B cell (primary cell): ENCODE measurements at regions not wholly inside any gene's neighbourhood (a gene's known extent, or its start where the extent isn't known, plus 50 kb on each side); places are given as distances from the start of the nearest gene placed in this dataset.

Experiments used
- EZH2 ChIP-seq: IDR thresholded peaks from 2 replicates; pipeline ENCODE4 v1.6.1; 2012; ENCODE audit warnings: borderline replicate concordance, low read depth, mild to moderate bottlenecking, moderate library complexity, low read length; ENCODE audit not compliant: insufficient read depth, poor library complexity, severe bottlenecking
- TF ChIP-seq, protein P1 (sequence below): fragments of 200-600 bp; IDR thresholded peaks from one replicate; pipeline ENCODE4 v1.8.0; 2022; ENCODE audit warnings: antibody characterized with exemption, mild to moderate bottlenecking

DNA sequence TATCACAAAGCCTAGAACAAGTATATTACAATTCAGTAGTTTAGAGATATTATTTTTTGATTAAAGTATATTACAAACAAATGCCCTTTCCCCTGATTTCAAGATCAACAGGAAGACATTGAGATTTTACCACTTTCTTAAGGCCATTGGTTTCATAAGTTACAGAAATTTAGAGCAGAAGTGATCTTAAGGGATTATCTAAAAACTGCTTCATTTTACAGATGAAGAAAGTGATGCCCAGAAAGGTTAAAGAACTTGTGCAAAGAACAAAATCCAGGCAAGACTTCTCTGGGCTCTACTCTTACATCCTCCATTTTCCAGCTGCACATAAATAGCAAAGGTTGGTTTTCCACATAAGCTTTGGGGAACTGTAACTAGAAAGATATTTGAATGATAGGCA is 87.5 kb downstream of the DUSP6 start:
- TF ChIP-seq, protein P1, sequence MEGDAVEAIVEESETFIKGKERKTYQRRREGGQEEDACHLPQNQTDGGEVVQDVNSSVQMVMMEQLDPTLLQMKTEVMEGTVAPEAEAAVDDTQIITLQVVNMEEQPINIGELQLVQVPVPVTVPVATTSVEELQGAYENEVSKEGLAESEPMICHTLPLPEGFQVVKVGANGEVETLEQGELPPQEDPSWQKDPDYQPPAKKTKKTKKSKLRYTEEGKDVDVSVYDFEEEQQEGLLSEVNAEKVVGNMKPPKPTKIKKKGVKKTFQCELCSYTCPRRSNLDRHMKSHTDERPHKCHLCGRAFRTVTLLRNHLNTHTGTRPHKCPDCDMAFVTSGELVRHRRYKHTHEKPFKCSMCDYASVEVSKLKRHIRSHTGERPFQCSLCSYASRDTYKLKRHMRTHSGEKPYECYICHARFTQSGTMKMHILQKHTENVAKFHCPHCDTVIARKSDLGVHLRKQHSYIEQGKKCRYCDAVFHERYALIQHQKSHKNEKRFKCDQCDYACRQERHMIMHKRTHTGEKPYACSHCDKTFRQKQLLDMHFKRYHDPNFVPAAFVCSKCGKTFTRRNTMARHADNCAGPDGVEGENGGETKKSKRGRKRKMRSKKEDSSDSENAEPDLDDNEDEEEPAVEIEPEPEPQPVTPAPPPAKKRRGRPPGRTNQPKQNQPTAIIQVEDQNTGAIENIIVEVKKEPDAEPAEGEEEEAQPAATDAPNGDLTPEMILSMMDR = no peak
- TF ChIP-seq EZH2 = no peak
